Occipital lobe (tissue), 1 donor: ENCODE measurements at regions not wholly inside any gene's neighbourhood (a gene's known extent, or its start where the extent isn't known, plus 50 kb on each side); places are given as distances from the start of the nearest gene placed in this dataset.
A peak's percentile ranks its signal among the peaks of the same experiment; 100 is the strongest.
"Not testable (repeated sequence)": the region's sequence is repeated elsewhere in the genome, so short reads cannot be mapped to it uniquely, and the experiment has no call there.

ENCODE experiments used
- DNase-seq: peaks from one replicate; lab custom pipeline; 2025; lab: John Stamatoyannopoulos, UW

GRCh38 chr4:104890598-104891275 lies 255.9 kb upstream of the TET2 start:
- DNase-seq: no peak

GRCh38 chr4:104896660-104897645 lies 249.7 kb upstream of the TET2 start:
- no peak for DNase-seq

GRCh38 chr4:104899863-104900262 lies 246.8 kb upstream of the TET2 start:
- DNase-seq: no peak

- peak; percentile 23 for DNase-seq
These were observed 245.2 kb upstream of the TET2 start for GRCh38 chr4:104901438-104901837.

GRCh38 chr4:104901961-104902605 lies 244.6 kb upstream of the TET2 start:
- DNase-seq: no peak

GRCh38 chr4:104905065-104905464 lies 241.6 kb upstream of the TET2 start:
- DNase-seq: no peak

GRCh38 chr4:104905546-104905945 lies 241.1 kb upstream of the TET2 start:
- DNase-seq: no peak

- DNase-seq: no peak
These were observed 240.4 kb upstream of the TET2 start for GRCh38 chr4:104906276-104906675.

GRCh38 chr4:104907074-104907649 lies 239.5 kb upstream of the TET2 start:
- DNase-seq: no peak

GRCh38 chr4:104907991-104908390 lies 238.7 kb upstream of the TET2 start:
- no peak for DNase-seq

GRCh38 chr4:104909376-104909775 lies 237.3 kb upstream of the TET2 start:
- DNase-seq: no peak

GRCh38 chr4:104912518-104912917 lies 234.2 kb upstream of the TET2 start:
- DNase-seq: no peak

GRCh38 chr4:104915373-104915772 lies 231.3 kb upstream of the TET2 start:
- no peak for DNase-seq

- DNase-seq: no peak
These were observed 230.8 kb upstream of the TET2 start for GRCh38 chr4:104915864-104916263.

GRCh38 chr4:104919406-104919805 lies 227.3 kb upstream of the TET2 start:
- no peak for DNase-seq

- no peak for DNase-seq
These were observed 216.4 kb upstream of the TET2 start for GRCh38 chr4:104930298-104930697.

- DNase-seq: not testable (repeated sequence)
These were observed 215.6 kb upstream of the TET2 start for GRCh38 chr4:104930745-104931736.

GRCh38 chr4:104938624-104939023 lies 208.1 kb upstream of the TET2 start:
- DNase-seq: no peak

- no peak for DNase-seq
These were observed 205.7 kb upstream of the TET2 start for GRCh38 chr4:104940927-104941326.

GRCh38 chr4:104941661-104942062 lies 205.0 kb upstream of the TET2 start:
- no peak for DNase-seq
